CD14-positive monocyte (primary cell): ENCODE measurements at regions not wholly inside any gene's neighbourhood (a gene's known extent, or its start where the extent isn't known, plus 50 kb on each side); places are given as distances from the start of the nearest gene placed in this dataset.

ENCODE experiments used
- DNase-seq, 3 donors: peaks; one replicate each; pipeline ENCODE4 v3.0.0-alpha.2; 2011 to 2022
- H2AFZ ChIP-seq: 2 replicates; pipeline ENCODE4 v1.6.0; 2012; ENCODE audit warnings: mild to moderate bottlenecking, low read depth, low read length, inconsistent platforms; ENCODE audit not compliant: insufficient read depth, poor library complexity, severe bottlenecking
- H3K27ac ChIP-seq, 2 donors: 1 replicate in 1 of 2; 2 replicates in 1 of 2; pipeline ENCODE4 v1.5.1; 2012 to 2013; ENCODE audit warnings: low read length in 2 of 2, control low read depth in 1 of 2, inconsistent platforms in 1 of 2, low read depth in 1 of 2, mild to moderate bottlenecking in 1 of 2
- H3K27me3 ChIP-seq, 2 donors: one replicate each; pipeline versions ENCODE4 v1.6.0 to v1.6.1; 2011 to 2013; ENCODE audit warnings: low read length in 2 of 2; ENCODE audit not compliant: control insufficient read depth in 2 of 2, insufficient read depth in 2 of 2
- H3K36me3 ChIP-seq, 2 donors: replicated peaks in 1 of 2; 1 replicate in 1 of 2; 2 replicates in 1 of 2; pipeline versions ENCODE4 v1.5.1 to v1.6.1; 2012 to 2013; ENCODE audit warnings: low read length in 2 of 2, control low read depth in 1 of 2, inconsistent platforms in 1 of 2, mild to moderate bottlenecking in 1 of 2; ENCODE audit not compliant: insufficient read depth in 2 of 2, control insufficient read depth in 1 of 2
- H3K4me1 ChIP-seq, 2 donors: 1 replicate in 1 of 2; 2 replicates in 1 of 2; pipeline versions ENCODE4 v1.5.1 to v1.6.1; 2012 to 2013; ENCODE audit warnings: low read length in 2 of 2, control low read depth in 1 of 2, inconsistent platforms in 1 of 2, mild to moderate bottlenecking in 1 of 2, moderate library complexity in 1 of 2; ENCODE audit not compliant: insufficient read depth in 2 of 2, control insufficient read depth in 1 of 2
- H3K4me2 ChIP-seq: replicated peaks from 2 replicates; pipeline ENCODE3; 2012; ENCODE audit warnings: low read length, moderate library complexity, mild to moderate bottlenecking; ENCODE audit not compliant: poor library complexity, severe bottlenecking; ENCODE audit errors: extremely low read depth
- H3K4me3 ChIP-seq, 3 experiments: fragments of 200-600 bp in 1 of 3; sonication (generic) in 1 of 3; replicated peaks in 1 of 3; 1 replicate in 2 of 3; 2 replicates in 1 of 3; pipeline ENCODE4 v1.5.1; 2011 to 2013; ENCODE audit warnings: low read length in 3 of 3, mild to moderate bottlenecking in 3 of 3, control low read depth in 2 of 3, low read depth in 2 of 3, inconsistent platforms in 1 of 3, moderate library complexity in 1 of 3
- H3K79me2 ChIP-seq: 2 replicates; pipeline ENCODE4 v1.6.0; 2012; ENCODE audit warnings: mild to moderate bottlenecking, control low read depth, inconsistent platforms, low read length, moderate library complexity; ENCODE audit not compliant: insufficient read depth
- H3K9ac ChIP-seq: 2 replicates; pipeline ENCODE4 v1.6.0; 2017; ENCODE audit warnings: low read length, mild to moderate bottlenecking; ENCODE audit not compliant: insufficient read depth, poor library complexity, severe bottlenecking
- H3K9me3 ChIP-seq, 2 donors: replicated peaks in 1 of 2; 1 replicate in 1 of 2; 2 replicates in 1 of 2; pipeline versions ENCODE4 v1.5.1 to v1.6.1; 2012 to 2013; ENCODE audit warnings: low read length in 2 of 2, control low read depth in 1 of 2; ENCODE audit not compliant: control insufficient read depth in 1 of 2, insufficient read depth in 1 of 2
- H4K20me1 ChIP-seq: 2 replicates; pipeline ENCODE4 v1.6.0; 2012; ENCODE audit warnings: mild to moderate bottlenecking, low read length, control low read depth, moderate library complexity; ENCODE audit not compliant: insufficient read depth
- H3K27ac Mint-ChIP-seq, 7 donors: one replicate each; pipeline ENCODE4 v1.8.0; 2020; ENCODE audit warnings: mild to moderate bottlenecking in 7 of 7, mixed read lengths in 7 of 7, moderate library complexity in 6 of 7, inconsistent platforms in 2 of 7
- H3K27me3 Mint-ChIP-seq, 3 donors: one replicate each; pipeline ENCODE4 v1.8.0; 2021 to 2022; ENCODE audit warnings: low read depth in 3 of 3, mild to moderate bottlenecking in 3 of 3, mixed read lengths in 3 of 3, moderate library complexity in 3 of 3, inconsistent platforms in 1 of 3
- H3K36me3 Mint-ChIP-seq, 2 donors: one replicate each; pipeline ENCODE4 v1.8.0; 2020; ENCODE audit warnings: mixed read lengths in 2 of 2, inconsistent platforms in 1 of 2, mild to moderate bottlenecking in 1 of 2
- H3K4me1 Mint-ChIP-seq: one replicate; pipeline ENCODE4 v1.8.0; 2020; ENCODE audit warnings: mild to moderate bottlenecking, mixed read lengths
- H3K4me3 Mint-ChIP-seq, 2 donors: one replicate each; pipeline ENCODE4 v1.8.0; 2020; ENCODE audit warnings: mild to moderate bottlenecking in 2 of 2, mixed read lengths in 2 of 2, moderate library complexity in 1 of 2
- H3K9me3 Mint-ChIP-seq, 7 donors: one replicate each; pipeline ENCODE4 v1.8.0; 2020 to 2022; ENCODE audit warnings: mixed read lengths in 7 of 7, mild to moderate bottlenecking in 6 of 7, moderate library complexity in 6 of 7, inconsistent platforms in 2 of 7
- WGBS: methylation state at CpG from one replicate; pipeline ENCODE4 v1.1.5; 2013; ENCODE audit warnings: missing lambda C conversion rate; ENCODE audit not compliant: insufficient coverage; 5-methylcytosine and 5-hydroxymethylcytosine counted together
- intact Hi-C, 2 donors: fragments of 100-400 bp; cut with micrococcal nuclease; formaldehyde crosslinking; loops; one replicate each; pipeline versions ENCODE4 v1.15.0 to v1.15.1; 2023
- TF ChIP-seq, protein P1 (sequence below): fragments of 200-600 bp; IDR thresholded peaks from one replicate; pipeline ENCODE4 v1.8.0; 2022; ENCODE audit warnings: antibody characterized with exemption, mild to moderate bottlenecking

DNA sequence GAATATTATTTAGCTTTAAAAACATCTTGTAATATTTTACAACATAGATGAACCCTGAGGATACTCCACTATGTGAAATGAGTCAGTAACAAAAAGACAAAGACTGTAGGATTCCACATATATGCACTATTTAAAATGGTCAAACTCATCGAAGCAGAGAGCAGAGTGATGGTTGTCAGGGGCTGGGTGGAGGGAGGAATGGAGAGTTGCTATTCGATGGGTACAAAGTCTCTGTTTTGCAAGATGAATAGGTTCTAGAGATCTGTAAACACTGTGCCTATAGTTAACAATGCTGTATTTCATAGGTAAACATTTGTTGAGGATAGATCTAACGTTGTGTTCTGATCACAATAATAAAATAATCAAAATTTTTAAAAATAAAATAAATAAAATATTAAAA, 1675.9 kb upstream of the CELF4 start:
- intact Hi-C loops = no loop called here
- Histone ChIP-seq H3K4me2 (no peak overlapping the region), H3K36me3 (no peaks in the 10 kb centered on the region), H3K27me3 (no peaks in the 10 kb centered on the region), H3K79me2 (no peaks in the 10 kb centered on the region), H3K9me3 (peaks cover 0 to 6% of the 10 kb centered on the region in 2 donors), H2AFZ (no peak overlapping the region), H3K4me1 (no peaks in the 10 kb centered on the region), H3K4me3 (no peak overlapping the region), H4K20me1 (no peaks in the 10 kb centered on the region), H3K9ac (no peak overlapping the region), H3K27ac (no peak overlapping the region)
- Mint-ChIP-seq H3K27me3 (peaks cover 0 to 3% (median 0%) of the 10 kb centered on the region in 3 donors), H3K27ac (no peak overlapping the region), H3K9me3 (peaks cover 2 to 10% (median 7%) of the 10 kb centered on the region in 7 donors), H3K36me3 (no peaks in the 10 kb centered on the region), H3K4me3 (no peak overlapping the region), H3K4me1 (no peaks in the 10 kb centered on the region)
- WGBS = 86% methylated on average over 1 of the region's 3 CpGs
- no peak for DNase-seq
- TF ChIP-seq, protein P1, sequence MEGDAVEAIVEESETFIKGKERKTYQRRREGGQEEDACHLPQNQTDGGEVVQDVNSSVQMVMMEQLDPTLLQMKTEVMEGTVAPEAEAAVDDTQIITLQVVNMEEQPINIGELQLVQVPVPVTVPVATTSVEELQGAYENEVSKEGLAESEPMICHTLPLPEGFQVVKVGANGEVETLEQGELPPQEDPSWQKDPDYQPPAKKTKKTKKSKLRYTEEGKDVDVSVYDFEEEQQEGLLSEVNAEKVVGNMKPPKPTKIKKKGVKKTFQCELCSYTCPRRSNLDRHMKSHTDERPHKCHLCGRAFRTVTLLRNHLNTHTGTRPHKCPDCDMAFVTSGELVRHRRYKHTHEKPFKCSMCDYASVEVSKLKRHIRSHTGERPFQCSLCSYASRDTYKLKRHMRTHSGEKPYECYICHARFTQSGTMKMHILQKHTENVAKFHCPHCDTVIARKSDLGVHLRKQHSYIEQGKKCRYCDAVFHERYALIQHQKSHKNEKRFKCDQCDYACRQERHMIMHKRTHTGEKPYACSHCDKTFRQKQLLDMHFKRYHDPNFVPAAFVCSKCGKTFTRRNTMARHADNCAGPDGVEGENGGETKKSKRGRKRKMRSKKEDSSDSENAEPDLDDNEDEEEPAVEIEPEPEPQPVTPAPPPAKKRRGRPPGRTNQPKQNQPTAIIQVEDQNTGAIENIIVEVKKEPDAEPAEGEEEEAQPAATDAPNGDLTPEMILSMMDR = no peak

DNA sequence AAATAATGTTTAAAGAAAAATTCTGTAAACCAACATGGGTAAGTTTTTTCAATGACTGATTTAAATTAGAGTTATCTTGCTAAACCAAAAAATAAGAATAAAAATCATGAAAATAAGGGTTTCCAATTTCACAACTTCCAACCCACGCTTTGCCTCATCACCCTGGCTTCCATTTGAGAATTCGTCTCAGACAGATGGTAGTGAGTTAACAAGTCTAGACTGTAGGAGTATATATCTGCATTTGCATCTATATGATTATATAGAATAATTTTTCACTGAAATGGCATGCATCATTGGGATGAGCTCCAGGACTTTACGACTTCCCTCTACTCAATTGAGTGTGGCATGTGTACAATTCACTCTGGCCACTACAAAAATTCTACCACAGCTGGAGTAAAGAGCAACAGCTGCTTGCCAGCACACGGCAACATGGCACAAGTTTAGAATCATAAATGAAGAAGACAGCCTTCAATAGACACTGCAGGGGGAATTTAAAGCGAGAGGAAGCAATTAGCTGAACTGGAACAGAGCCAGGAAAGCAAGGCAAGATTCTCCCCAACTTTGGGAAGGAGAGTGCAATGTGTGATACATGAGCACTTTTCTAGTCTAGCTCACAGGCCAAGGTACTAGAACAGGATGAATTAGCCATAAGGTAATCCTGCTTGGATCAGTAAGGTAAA, 1673.5 kb upstream of the CELF4 start:
- no peak overlapping the region for H3K4me3 Mint-ChIP-seq
- DNase-seq = no peak
- no peaks in the 10 kb centered on the region for H3K4me1 Mint-ChIP-seq
- no peak overlapping the region for H2AFZ ChIP-seq
- no peaks in the 10 kb centered on the region for H3K79me2 ChIP-seq
- H3K4me3 ChIP-seq = no peak overlapping the region
- H4K20me1 ChIP-seq = no peaks in the 10 kb centered on the region
- H3K27ac ChIP-seq = no peak overlapping the region
- H3K27me3 Mint-ChIP-seq = peaks cover 0 to 3% (median 0%) of the 10 kb centered on the region in 3 donors
- H3K4me2 ChIP-seq = no peak overlapping the region
- H3K9me3 Mint-ChIP-seq = peaks cover 2 to 23% (median 16%) of the 10 kb centered on the region in 7 donors
- no peaks in the 10 kb centered on the region for H3K4me1 ChIP-seq
- 90% methylated on average over 1 of the region's 5 CpGs for WGBS
- H3K27me3 ChIP-seq = no peaks in the 10 kb centered on the region
- no peak overlapping the region for H3K27ac Mint-ChIP-seq
- H3K9ac ChIP-seq = no peak overlapping the region
- no peaks in the 10 kb centered on the region for H3K36me3 ChIP-seq
- no peaks in the 10 kb centered on the region for H3K36me3 Mint-ChIP-seq
- intact Hi-C loops = no loop called here
- H3K9me3 ChIP-seq = peaks cover 9 to 23% of the 10 kb centered on the region in 2 donors
- TF ChIP-seq, protein P1 = no peak
